ENCODE measurements at regions not wholly inside any gene's neighbourhood (a gene's known extent, or its start where the extent isn't known, plus 50 kb on each side); places are given as distances from the start of the nearest gene placed in this dataset.

DNA sequence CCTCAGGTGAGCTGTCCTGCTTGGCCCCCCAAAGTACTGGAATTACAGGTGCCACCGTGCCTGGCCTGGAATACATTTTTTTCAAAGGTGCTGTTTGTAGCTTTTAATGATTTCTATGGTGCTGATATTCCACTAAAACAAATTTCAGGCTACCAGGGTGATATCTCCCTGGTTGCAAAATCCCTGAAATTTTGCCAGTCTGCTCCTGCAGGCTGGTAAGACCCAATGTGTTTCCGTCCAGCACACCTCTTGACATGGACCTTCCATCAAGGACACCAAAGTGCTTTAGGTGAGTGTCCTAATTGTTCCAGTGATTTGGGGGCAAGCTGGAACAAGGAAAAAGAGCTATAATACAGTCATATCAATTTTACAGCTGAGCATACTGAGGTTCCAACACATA is 69.8 kb upstream of the KMT2C start:
- no peaks in the 10 kb centered on the region for H3K4me1 ChIP-seq (ENCODE audit: control insufficient read depth, insufficient read depth, low read length)
- ChIA-PET POLR2A (ENCODE audit: unreplicated experiment) (no interaction called here), CTCF (interaction anchor here (0.6 kb wide), 2 partner anchors 8 to 20 kb away, joined by 3 to 4 read pairs; no protein-coding TSS in a partner anchor)
- no peak overlapping the region for H4K91ac ChIP-seq (ENCODE audit: insufficient read depth, low read depth, low read length)
- H3K79me1 ChIP-seq (ENCODE audit: low read depth in 1 of 2, low read length in 2 of 2), result no peaks in the 10 kb centered on the region
- no peak overlapping the region for H3K4me2 ChIP-seq (ENCODE audit: low read depth, low read length)
- no peaks in the 10 kb centered on the region for H3K9me1 ChIP-seq (ENCODE audit: insufficient read depth, low read length)
- intact Hi-C loops (cut with micrococcal nuclease), result no loop called here
- no peak overlapping the region for H3K14ac ChIP-seq (replicated peaks; ENCODE audit: low read depth, low read length)
- TF ChIP-seq, protein P1, sequence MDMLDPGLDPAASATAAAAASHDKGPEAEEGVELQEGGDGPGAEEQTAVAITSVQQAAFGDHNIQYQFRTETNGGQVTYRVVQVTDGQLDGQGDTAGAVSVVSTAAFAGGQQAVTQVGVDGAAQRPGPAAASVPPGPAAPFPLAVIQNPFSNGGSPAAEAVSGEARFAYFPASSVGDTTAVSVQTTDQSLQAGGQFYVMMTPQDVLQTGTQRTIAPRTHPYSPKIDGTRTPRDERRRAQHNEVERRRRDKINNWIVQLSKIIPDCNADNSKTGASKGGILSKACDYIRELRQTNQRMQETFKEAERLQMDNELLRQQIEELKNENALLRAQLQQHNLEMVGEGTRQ (IDR thresholded peaks at IDR 0.05; ENCODE audit: low read depth, low read length), result no peak
- H2BK20ac ChIP-seq (ENCODE audit: low read depth, low read length), result no peak overlapping the region
- H3K36me3 ChIP-seq (ENCODE audit: control insufficient read depth, insufficient read depth, low read length), result no peaks in the 10 kb centered on the region
- no peak overlapping the region for H4K5ac ChIP-seq (ENCODE audit: low read depth, low read length)
- dilution Hi-C loops (cut with HindIII; ENCODE audit: low sequenced_read_pairs, unreplicated experiment), result no loop called here
- H3K4me3 ChIP-seq (ENCODE audit: insufficient read depth, low read depth, low read length), result no peak overlapping the region
- DNase-seq, result no peak
- H2AFZ ChIP-seq (replicated peaks; ENCODE audit: low read length, poor library complexity), result no peak overlapping the region
- no peak overlapping the region for H3K18ac ChIP-seq (ENCODE audit: low read depth, low read length)
- H3K9ac ChIP-seq (ENCODE audit: low read depth, low read length), result no peak overlapping the region
- no peaks in the 10 kb centered on the region for H3K9me3 ChIP-seq (ENCODE audit: control insufficient read depth, insufficient read depth, low read length)
- no peak overlapping the region for H2AK9ac ChIP-seq (replicated peaks; ENCODE audit: low read depth, low read length, poor library complexity)
- no peaks in the 10 kb centered on the region for H4K20me1 ChIP-seq (ENCODE audit: insufficient read depth, low read length)
- no peak overlapping the region for H3K4ac ChIP-seq (ENCODE audit: low read depth, low read length)
- no peak overlapping the region for H2BK15ac ChIP-seq (ENCODE audit: low read depth, low read length)
- ATAC-seq (ENCODE audit: low read depth), result no peak
- H3K27ac ChIP-seq (ENCODE audit: insufficient read depth, low read length), result no peak overlapping the region
- WGBS, 2 experiments (ENCODE audit: extremely low coverage in 2 of 2, insufficient read length in 1 of 2), result no CpG with 5 or more reads among the region's 2 CpGs
- H2AK5ac ChIP-seq (ENCODE audit: low read depth, low read length), result no peak overlapping the region
- H2BK5ac ChIP-seq (ENCODE audit: low read depth, low read length, poor library complexity, severe bottlenecking), result no peak overlapping the region
- no peak overlapping the region for H3K23ac ChIP-seq (ENCODE audit: low read depth, low read length)
- BruUV-seq (replicated peaks), result no TSS peak
- no peak overlapping the region for H3K56ac ChIP-seq (ENCODE audit: extremely low read depth, insufficient read depth, low read length)
- no peaks in the 10 kb centered on the region for H3K27me3 ChIP-seq (ENCODE audit: control insufficient read depth, insufficient read depth, low read length)
- no peak overlapping the region for H2BK120ac ChIP-seq (ENCODE audit: low read depth, low read length)
- H4K8ac ChIP-seq (ENCODE audit: low read depth in 2 of 2, low read length in 2 of 2), result no peak overlapping the region
- in situ Hi-C loops (cut with MboI; ENCODE audit: low sequenced_read_pairs), result no loop called here
